ENCODE measurements at regions not wholly inside any gene's neighbourhood (a gene's known extent, or its start where the extent isn't known, plus 50 kb on each side); places are given as distances from the start of the nearest gene placed in this dataset.

- intact Hi-C loops (cut with micrococcal nuclease; ENCODE audit: unreplicated experiment) (no loop called here), in situ Hi-C loops (cut with MboI) (no loop called here)
- CTCF ChIA-PET = no interaction called here
- Histone ChIP-seq H3K9ac (ENCODE audit: control insufficient read depth, insufficient read depth, low read length) (no peak overlapping the region), H3K4me2 (ENCODE audit: control insufficient read depth, insufficient read depth) (no peak overlapping the region), H3K4me1 (ENCODE audit: control insufficient read depth, insufficient read depth, low read length) (no peaks in the 10 kb centered on the region), H3K27me3 (replicated peaks in 1 of 2; ENCODE audit: control insufficient read depth in 2 of 2, insufficient read depth in 2 of 2, low read length in 1 of 2) (no peaks in the 10 kb centered on the region), H3K27ac (ENCODE audit: control insufficient read depth, insufficient read depth) (no peak overlapping the region), H3K9me3 (replicated peaks; ENCODE audit: control insufficient read depth, insufficient read depth, low read length) (no peaks in the 10 kb centered on the region), H3K4me3 (no peak overlapping the region), H2AFZ (ENCODE audit: control insufficient read depth, low read depth, low read length) (no peak overlapping the region), H3K79me2 (ENCODE audit: control insufficient read depth, insufficient read depth, low read length) (no peaks in the 10 kb centered on the region), H3K36me3 (ENCODE audit: control insufficient read depth in 2 of 2, insufficient read depth in 2 of 2, low read length in 1 of 2) (no peaks in the 10 kb centered on the region), H4K20me1 (ENCODE audit: control insufficient read depth, insufficient read depth) (no peaks in the 10 kb centered on the region)
- DNase-seq (ENCODE audit: low read depth, low spot score) (no peak), ATAC-seq (no peak), FAIRE-seq (no peak)
- TF ChIP-seq ZNF207 (IDR thresholded peaks at IDR 0.05; ENCODE audit: borderline replicate concordance) (no peak), CEBPB (IDR thresholded peaks at IDR 0.05; ENCODE audit: borderline replicate concordance in 1 of 2, low read depth in 2 of 2, low read length in 2 of 2) (no peak), MXI1 (IDR thresholded peaks at IDR 0.05; ENCODE audit: low read depth, low read length) (no peak), SMAD5 (IDR thresholded peaks at IDR 0.05; ENCODE audit: low read depth) (no peak), ZSCAN29 (IDR thresholded peaks at IDR 0.05) (no peak), MEF2B (IDR thresholded peaks at IDR 0.05; ENCODE audit: partially characterized antibody, poor library complexity, severe bottlenecking) (no peak), CREM (IDR thresholded peaks at IDR 0.05; ENCODE audit: low read depth) (no peak), ATF7 (IDR thresholded peaks at IDR 0.05; ENCODE audit: low read depth) (no peak), ZZZ3 (IDR thresholded peaks at IDR 0.05; ENCODE audit: control insufficient read depth, insufficient read length, low read depth) (no peak), NFYA (IDR thresholded peaks at IDR 0.05; ENCODE audit: borderline replicate concordance, low read depth, low read length) (no peak), NRF1 (conservative IDR thresholded peaks at IDR 0.05; ENCODE audit: low read depth, low read length) (no peak), KAT2A (conservative IDR thresholded peaks at IDR 0.05; ENCODE audit: control insufficient read depth, low read depth, low read length) (no peak), WRNIP1 (IDR thresholded peaks at IDR 0.05; ENCODE audit: borderline replicate concordance, low read depth, low read length) (no peak), RUNX3 (IDR thresholded peaks at IDR 0.05; ENCODE audit: low read length) (no peak), YBX1 (IDR thresholded peaks at IDR 0.05) (no peak), ZBED1 (IDR thresholded peaks at IDR 0.05; ENCODE audit: borderline replicate concordance) (no peak), ELK1 (IDR thresholded peaks at IDR 0.05; ENCODE audit: low read depth, low read length) (no peak), SKIL (IDR thresholded peaks at IDR 0.05; ENCODE audit: low read depth, poor library complexity, severe bottlenecking) (no peak)
- TF ChIP-seq, protein P1, sequence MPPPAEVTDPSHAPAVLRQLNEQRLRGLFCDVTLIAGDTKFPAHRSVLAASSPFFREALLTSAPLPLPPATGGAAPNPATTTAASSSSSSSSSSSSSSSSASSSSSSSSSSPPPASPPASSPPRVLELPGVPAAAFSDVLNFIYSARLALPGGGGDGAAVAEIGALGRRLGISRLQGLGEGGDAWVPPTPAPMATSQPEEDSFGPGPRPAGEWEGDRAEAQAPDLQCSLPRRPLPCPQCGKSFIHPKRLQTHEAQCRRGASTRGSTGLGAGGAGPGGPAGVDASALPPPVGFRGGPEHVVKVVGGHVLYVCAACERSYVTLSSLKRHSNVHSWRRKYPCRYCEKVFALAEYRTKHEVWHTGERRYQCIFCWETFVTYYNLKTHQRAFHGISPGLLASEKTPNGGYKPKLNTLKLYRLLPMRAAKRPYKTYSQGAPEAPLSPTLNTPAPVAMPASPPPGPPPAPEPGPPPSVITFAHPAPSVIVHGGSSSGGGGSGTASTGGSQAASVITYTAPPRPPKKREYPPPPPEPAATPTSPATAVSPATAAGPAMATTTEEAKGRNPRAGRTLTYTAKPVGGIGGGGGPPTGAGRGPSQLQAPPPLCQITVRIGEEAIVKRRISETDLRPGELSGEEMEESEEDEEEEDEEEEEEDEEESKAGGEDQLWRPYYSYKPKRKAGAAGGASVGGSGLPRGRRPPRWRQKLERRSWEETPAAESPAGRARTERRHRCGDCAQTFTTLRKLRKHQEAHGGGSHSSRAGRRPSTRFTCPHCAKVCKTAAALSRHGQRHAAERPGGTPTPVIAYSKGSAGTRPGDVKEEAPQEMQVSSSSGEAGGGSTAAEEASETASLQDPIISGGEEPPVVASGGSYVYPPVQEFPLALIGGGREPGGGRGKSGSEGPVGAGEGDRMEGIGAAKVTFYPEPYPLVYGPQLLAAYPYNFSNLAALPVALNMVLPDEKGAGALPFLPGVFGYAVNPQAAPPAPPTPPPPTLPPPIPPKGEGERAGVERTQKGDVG (CRISPR knock-in tag; IDR thresholded peaks at IDR 0.05) = no peak
- no TSS peak for BruUV-seq (replicated peaks)
- WGBS (ENCODE audit: insufficient coverage, insufficient replicate concordance, low lambda C conversion rate, missing lambda C conversion rate) = 54% methylated on average over 4 of the region's 4 CpGs
- RAD21 ChIA-PET (ENCODE audit: unreplicated experiment) = no interaction called here
- SMC1A ChIA-PET (ENCODE audit: uncharacterized antibody, unreplicated experiment) = no interaction called here
- POLR2A ChIA-PET = no interaction called here
Measured at GRCh38 chrX:82848111-82848510, 660.0 kb upstream of the POU3F4 start.
